Left cardiac atrium (tissue), 4 donors: ENCODE measurements at regions not wholly inside any gene's neighbourhood (a gene's known extent, or its start where the extent isn't known, plus 50 kb on each side); places are given as distances from the start of the nearest gene placed in this dataset.
"Not testable (repeated sequence)": the region's sequence is repeated elsewhere in the genome, so short reads cannot be mapped to it uniquely, and the experiment has no call there.

Source experiments
- ATAC-seq, 2 donors: fragments of 200-7000 bp; cut with Tn5 transposase; one replicate each; pipeline ENCODE4 v1.9.1; 2020; ENCODE audit warnings: mild to moderate bottlenecking in 2 of 2, moderate library complexity in 2 of 2
- DNase-seq: peaks from one replicate; pipeline ENCODE4 v3.0.0-alpha.2; 2020
- intact Hi-C, 2 donors: fragments of 100-400 bp; cut with DNase I; formaldehyde crosslinking; loops; one replicate each; pipeline versions ENCODE4 v1.14.1 to v1.15.1; 2022 to 2023
- donor health status: DM: no; HTN: yes; CAD: no.
- donor health status: DM: no; HTN: yes; CAD: no; lungs with severe emphysema.
- donor health status: DM: yes; HTN: yes; CAD: no.
- donor health status: Dilated cardiomyopathy.

DNA sequence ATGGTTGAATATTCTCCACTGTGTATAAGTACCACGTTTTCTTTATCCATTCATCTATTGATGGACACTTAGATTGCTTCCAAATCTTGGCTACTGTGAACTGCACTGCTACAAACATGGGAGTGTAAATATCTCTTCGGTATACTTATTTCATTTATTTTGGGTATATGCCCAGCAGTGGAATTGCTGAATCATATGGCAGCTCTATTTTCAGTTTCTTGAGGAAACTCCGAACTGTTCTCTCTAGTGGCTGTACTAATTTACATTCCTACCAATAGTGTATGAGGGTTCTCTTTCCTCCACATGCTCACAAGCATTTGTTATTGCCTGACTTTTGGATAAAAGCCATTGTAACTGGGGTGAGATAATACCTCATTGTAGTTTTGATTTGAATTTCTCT, 623.1 kb upstream of the LRFN5 start:
- no peak for ATAC-seq
- intact Hi-C loops = no loop called here
- no peak for DNase-seq

DNA sequence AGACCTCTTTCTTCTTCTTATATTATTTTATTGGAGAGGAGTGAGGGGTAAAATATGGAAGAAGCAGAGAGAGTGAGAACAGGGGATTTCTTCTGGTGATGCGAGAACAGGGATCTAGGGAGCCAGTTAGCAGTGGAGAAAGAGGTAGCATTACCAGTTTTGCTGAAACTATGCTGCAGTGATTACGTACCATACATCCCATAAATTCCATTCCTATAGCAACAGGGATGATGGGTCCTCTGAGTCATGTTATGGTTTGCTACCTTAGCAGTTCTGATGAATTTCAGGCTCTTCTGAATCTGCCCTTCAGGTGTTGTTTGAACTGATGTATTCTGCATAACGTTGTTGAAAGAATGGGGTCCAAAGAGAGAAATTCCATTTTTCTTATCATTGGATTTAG, 625.4 kb upstream of the LRFN5 start:
- intact Hi-C loops = no loop called here
- no peak for ATAC-seq
- DNase-seq = no peak

DNA sequence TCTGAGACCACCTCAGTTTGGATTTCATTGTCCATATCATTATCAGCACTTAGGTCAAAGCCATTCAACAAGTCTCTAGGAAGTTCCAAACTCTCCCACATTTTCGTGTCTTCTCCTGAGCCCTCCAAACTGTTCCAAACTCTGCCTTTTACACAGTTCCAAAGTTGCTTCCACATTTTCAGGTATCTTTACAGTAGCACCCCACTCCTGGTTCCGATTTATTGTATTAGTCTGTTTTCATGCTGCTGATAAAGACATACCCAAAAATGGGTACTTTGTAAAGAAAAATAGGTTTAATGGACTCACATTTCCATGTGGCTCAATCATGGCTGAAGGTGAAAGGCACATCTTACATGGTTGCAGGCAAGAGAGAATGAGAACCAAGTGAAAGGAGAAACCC, 646.4 kb upstream of the LRFN5 start:
- DNase-seq, ATAC-seq, intact Hi-C loops: not testable (repeated sequence)

DNA sequence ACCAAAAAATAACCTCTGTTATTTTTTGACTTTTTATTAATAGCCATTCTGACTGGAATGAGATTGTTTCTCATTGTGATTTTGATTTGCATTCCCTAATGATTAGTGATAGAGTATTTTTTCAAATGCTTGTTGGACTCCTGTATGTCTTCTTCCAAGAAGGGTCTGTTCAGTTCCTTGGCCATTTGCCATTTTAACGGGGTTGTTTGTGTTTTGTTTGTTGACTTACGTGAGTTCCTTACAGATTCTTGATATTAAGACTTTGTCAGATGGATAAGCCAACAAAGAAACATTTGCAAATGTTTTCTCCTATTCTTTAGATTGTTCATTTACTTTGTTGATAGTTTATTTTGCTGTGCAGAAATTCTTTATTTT, 651.6 kb upstream of the LRFN5 start:
- no peak for DNase-seq
- ATAC-seq = no peak
- intact Hi-C loops = no loop called here

DNA sequence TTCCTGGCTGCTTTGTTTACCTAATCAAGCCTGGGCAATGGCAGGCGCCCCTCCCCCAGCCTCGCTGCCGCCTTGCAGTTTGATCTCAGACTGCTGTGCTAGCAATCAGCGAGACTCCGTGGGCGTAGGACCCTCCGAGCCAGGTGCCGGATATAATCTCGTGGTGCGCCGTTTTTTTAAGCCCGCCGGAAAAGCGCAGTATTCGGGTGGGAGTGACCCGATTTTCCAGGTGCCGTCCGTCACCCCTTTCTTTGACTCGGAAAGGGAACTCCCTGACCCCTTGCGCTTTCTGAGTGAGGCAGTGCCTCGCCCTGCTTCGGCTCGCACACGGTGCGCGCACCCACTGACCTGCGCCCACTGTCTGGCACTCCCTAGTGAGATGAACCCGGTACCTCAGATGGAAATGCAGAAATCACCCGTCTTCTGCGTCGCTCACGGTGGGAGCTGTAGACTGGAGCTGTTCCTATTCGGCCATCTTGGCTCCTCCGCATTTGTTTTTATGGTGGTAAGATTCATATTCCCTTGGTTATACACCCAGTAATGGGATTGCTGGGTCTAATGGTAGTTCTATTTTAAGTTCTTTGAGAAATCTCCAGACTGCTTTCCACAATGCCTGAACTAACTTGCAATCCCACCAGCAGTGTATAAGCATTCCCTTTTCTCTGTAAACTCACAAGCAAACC, 652.1 kb upstream of the LRFN5 start:
- intact Hi-C loops, ATAC-seq, DNase-seq: not testable (repeated sequence)

DNA sequence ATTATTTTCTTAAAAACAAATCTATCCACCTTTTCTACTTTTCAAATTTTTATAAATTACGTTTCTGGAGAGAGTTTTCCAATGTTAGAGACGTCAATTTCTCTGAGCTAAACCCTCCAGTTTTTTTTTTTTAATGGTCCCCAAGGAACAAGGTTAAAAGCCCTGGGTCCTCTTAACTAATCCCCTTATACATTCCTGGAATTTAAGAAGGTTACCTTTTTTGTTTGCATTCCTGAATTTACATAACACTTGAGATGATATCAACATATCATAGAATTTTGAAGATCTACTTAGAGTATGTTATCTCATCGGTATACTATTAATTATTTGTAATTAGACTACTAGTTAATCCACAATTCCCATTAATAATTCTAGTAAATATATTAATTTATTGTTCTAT, 662.2 kb upstream of the LRFN5 start:
- DNase-seq = no peak
- intact Hi-C loops = no loop called here
- no peak for ATAC-seq

DNA sequence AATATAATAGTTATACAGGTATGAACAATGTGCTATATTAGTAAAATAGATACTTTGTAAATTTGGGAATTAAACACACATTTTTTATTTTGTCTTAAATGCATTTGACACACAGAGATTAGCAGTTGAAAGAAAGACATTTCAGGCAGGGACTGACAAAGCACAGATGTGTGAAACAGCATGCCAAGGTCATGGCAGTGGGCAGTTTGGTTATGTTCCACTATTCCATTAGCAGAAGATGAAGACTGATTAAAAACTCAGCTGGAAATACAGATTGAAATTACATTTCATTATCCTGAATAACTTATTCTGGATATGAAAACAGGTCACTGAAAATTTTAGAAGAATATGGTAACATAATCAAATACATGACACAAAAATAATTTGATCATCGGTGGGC, 669.8 kb upstream of the LRFN5 start:
- no peak for DNase-seq
- intact Hi-C loops = no loop called here
- no peak for ATAC-seq

DNA sequence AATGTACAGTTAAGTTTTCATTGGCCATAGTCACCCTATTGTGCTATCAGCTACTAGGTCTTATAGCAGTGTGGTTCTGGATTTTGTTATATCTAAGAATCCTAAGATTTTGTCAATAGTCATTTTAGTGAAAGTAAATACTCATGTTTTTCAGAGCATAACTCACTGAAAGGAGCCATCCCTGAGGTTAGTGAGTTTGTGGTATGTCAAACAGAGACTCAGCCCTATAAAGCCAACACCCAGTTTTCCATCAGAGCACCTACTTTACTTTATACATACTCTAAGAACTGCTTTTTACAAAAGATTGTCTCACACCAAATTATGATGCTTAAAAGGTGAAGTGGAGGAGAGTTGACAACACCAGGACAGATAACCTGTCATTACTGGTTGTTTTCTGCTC, 686.3 kb upstream of the LRFN5 start:
- intact Hi-C loops = no loop called here
- no peak for ATAC-seq
- DNase-seq = no peak

DNA sequence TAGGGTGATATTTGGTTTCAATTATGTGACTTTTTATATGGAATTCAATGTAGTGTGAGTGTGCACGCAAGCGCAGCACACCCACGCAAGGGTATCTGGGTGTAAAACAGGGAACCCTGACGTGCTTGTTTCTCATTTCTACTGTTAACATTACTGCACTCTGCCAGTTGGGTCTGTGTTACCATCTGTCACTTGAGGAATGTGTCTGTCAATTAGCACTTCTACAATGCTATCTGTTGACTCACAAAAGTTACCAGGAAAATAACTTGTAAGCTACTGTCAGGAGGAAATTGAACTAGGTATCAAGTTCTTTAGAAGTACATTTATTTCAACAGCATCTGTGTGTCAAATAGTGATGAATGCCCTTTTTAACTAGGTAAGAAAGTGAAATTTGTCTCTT, 695.5 kb upstream of the LRFN5 start:
- ATAC-seq (no peak), DNase-seq (no peak)
- intact Hi-C loops = no loop called here

DNA sequence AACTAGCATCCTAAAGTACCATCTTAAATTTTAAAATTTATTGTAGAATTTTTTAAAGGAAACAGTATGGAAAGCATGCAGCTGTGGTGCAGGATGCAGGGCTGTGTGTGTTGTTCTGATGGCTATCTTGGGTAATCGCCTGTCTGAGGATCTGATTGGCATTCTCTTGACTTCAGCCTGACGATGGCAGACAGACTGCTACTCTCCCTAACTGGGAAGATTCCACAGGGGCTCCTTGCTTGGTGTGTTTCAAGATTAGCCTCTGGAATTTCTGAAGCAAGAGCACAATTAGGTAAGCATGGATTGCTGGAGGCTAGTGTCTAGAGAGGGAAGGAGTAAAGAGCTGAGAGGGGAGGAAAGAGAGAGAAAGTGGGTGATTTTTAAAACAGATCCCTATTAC, 696.8 kb upstream of the LRFN5 start:
- ATAC-seq (no peak), DNase-seq (no peak)
- intact Hi-C loops = no loop called here

DNA sequence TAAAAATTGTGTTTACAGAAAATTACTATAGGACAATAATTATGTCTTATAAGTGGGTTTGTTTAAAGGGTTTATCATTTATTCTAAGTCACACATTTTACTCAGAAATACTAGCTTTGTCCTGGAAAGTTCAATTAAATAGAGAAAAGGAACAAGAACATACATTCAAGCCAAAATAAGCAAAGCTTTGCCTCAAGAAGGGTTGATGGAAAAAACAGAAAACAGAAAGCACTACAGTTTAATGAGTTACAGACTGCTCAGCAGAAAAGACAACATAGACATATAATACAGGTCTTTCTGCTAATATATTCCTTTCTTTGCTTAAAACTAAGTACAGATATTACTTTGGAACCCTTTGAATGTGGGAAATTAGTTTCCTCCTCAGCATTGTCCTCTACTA, 703.0 kb upstream of the LRFN5 start:
- no peak for ATAC-seq
- DNase-seq = no peak
- intact Hi-C loops = no loop called here

DNA sequence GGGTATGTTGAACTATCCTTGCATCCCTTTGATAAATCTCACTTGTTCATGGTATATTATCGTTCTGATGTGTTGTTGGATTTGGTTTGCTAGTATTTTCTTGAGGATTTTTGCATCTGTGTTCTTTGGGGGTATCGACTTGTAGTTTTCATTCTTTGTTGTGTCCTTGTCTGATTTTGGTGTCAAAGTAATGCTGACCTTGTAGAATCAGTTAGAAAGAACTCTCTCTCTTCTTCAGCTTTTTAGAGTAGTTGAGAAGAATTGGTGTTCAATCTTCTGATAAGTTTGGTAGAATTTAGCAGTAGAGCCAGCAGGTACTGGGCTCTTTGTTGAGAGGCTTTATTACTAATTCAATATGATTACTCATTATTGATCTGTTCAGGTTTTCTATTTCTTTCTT, 707.2 kb upstream of the LRFN5 start:
- intact Hi-C loops = no loop called here
- no peak for ATAC-seq

DNA sequence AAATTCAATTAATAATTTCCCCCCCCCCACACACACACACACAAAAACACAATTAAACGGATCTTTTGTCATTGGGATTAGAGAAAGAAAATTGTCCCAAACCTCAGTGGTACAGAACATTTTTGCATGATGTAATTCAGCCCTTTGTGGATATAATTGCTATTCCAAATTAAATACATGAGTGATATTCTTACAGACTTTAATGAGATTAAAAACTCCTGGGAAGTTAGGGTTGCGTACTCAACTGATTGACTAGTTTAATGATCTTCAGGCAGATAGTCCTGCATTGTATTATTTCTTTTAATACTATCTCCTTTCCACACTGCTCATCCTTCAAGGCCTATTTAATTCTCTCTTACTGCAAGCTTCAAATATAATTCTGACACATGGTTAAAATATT, 711.8 kb upstream of the LRFN5 start:
- intact Hi-C loops = no loop called here
- ATAC-seq = no peak

More for the DNA sequence above, 707.2 kb upstream of the LRFN5 start:
- DNase-seq = no peak

DNA sequence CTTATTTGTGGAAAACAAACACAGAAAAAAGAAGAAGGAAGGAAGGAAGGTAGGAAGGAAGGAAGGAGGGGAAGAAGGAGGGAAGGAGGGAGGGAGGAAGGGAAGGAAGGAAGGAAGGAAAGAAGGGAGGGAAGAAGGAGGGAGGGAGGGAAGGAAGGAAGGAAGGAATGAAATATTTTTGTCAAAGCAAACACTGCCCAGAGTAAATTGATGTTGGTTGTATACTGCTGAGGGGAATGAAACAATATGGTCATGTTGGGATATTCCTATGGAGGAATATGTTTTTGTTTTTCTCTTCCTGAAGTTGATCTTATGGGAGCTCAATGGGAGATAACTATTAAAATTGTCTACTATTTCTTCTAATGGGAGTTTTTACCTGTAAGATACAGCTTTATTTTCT, 717.5 kb upstream of the LRFN5 start:
- ATAC-seq (no peak), DNase-seq (no peak)
- intact Hi-C loops = no loop called here

More for the DNA sequence above, 711.8 kb upstream of the LRFN5 start:
- DNase-seq = no peak

DNA sequence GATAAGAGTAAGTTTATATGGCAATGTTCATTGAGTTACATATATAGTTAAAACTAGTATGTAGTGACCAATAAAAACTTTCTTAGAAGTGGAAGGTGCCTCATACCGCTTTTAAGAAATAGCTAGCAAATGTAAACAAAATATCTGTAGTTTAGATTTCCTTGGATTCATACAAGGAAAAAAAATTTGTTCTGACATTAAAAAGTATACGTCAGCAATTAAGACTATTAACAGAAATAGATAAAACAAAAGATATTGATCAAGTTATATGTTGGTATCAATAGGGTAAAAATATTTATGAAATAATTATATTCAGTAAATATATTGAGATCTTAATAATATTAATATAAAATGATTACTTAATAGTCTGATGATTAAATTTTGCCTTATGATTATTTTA, 718.8 kb upstream of the LRFN5 start:
- intact Hi-C loops = no loop called here
- ATAC-seq (no peak), DNase-seq (no peak)

DNA sequence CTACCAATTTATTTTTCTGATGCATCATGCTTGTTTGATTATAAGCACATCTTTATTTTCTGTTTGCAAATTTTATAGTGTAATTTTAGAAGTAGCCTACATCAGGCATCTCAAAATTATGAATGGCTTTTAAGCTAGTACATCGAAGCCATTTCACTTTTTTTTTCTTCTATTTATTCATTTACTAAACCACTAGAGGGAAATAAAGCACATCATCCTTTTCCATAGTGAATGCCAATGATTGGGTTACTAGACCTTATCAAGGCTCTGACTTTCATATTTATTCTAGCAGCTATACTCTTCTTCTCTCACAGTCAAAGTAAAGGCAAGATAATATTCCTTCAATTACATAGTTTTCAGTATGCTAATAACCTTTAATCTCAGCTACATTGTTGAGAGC, 736.4 kb upstream of the LRFN5 start:
- ATAC-seq = no peak
- DNase-seq = no peak
- intact Hi-C loops = no loop called here

DNA sequence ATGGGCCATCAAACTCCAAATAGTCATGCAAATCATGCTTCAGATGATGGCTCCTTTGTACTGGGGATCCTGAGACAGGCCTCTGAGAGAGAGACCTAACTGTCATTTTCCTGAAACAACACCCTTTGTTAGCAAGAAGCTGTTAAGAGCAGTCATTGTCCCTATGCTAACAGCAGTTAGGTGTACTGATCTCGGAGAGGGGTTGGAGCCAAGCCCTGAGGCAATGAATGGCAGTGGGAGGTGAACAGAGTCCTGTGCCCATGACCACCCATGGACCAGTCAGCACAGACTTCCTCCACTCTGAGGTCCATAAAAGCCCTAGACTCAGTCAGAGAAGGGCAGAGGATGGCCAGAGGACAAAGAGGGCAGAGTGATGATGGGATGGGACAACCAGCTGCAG, 747.6 kb upstream of the LRFN5 start:
- no peak for ATAC-seq
- intact Hi-C loops = no loop called here
- DNase-seq = no peak

DNA sequence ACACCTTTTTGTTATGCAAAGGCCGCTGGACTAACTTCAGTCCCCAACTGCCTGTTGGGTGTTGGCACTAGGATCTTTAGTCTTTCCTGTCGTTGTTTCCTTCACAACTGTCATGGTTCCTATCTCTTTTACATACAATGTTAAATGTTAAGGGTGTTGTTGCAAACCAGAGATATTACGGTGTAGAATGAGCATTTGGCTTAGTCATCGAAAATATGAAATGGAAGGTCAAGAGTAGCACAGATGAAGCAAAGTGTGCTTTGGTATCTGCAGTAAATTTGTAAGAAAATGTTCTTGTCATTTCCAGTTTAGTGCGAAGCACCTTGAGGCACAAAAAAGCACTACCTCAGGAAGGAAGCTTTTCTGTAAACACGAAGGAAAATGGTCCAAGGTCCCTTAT, 751.3 kb upstream of the LRFN5 start:
- intact Hi-C loops = no loop called here
- ATAC-seq = no peak
- DNase-seq = no peak

DNA sequence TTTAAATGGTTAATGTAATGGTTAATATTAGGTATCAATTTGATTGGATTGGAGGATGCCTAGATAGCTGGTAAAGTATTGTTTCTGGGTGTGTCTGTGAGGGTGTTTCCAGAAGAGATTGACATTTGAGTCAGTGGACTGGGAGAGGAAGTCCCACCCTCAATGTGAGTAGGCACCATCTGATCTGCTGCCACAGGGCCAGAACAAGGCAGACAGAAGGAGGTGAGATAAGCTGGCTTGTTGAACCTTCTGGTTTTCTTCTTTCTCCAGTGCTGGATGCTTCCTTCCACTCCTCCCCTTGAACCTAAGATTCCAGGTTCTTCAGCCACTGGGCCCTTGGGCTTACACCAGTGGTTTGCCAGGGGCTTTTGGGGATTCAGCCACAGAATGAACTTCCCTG, 756.5 kb upstream of the LRFN5 start:
- ATAC-seq (no peak), DNase-seq (no peak)
- intact Hi-C loops = no loop called here

DNA sequence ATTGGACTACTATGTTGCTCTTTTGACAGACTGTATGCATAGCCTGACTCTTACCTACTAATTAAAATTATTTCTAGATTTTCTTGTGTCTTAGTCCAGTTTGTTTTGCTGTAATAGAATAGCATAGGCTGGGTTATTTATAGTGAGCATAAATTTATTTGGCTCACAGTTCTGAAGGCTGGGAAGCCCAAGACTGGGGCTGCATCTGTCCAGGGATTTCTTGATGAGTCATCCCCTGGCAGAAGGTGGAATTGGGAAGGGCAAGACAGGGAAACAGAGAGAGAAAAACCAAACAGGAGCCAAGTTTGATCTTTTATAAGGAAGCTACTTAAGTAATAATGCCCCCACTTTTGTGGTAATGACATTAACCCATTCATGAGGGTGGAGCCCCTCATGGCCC, 759.2 kb upstream of the LRFN5 start:
- no peak for ATAC-seq
- no peak for DNase-seq
- intact Hi-C loops = no loop called here

DNA sequence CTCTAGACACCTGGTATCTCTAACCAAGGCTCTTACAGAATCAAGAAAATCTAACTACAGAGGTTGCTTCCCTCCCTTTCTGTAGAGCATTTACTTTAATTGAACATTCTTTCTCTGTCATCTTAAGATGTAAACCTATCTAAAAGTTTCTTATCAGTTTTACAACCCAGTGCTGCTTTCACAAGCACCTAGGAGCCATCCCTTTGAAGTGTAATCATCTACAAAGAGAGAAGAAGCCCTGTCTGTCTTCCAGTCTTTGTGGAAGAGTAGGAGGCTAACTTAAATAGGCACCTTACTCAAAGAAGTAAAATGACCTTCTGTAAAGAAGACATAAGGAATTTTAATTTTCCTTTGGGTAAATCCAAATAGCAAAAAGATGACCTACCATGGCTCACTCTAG, 763.9 kb upstream of the LRFN5 start:
- DNase-seq = no peak
- ATAC-seq = no peak
- intact Hi-C loops = no loop called here

DNA sequence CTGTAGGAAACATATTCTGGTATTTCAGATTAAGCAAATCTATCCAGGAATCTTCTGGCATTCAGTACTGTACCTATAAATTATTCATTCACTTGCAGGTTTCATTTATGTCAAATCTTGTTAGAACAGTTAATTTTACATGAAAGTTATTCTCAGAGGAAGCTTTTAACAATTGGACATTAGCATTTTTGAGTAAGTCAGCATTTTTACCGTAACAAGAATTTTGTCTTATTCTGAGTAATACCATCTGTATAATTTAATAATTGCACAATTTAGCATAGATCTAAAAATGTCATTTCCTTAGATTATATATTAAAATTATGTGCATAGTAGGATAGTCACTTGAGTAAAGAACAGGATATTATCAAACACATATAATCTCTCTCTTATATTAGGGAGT, 764.8 kb upstream of the LRFN5 start:
- ATAC-seq (no peak), DNase-seq (no peak)
- intact Hi-C loops = no loop called here
